Activated naive CD8-positive, alpha-beta T cell (primary cell): ENCODE measurements at regions not wholly inside any gene's neighbourhood (a gene's known extent, or its start where the extent isn't known, plus 50 kb on each side); places are given as distances from the start of the nearest gene placed in this dataset.

Experiments used
- H3K27ac Mint-ChIP-seq: one replicate; pipeline ENCODE4 v1.8.0; 2021; ENCODE audit warnings: mixed read lengths
- H3K27me3 Mint-ChIP-seq: one replicate; pipeline ENCODE4 v1.8.0; 2021; ENCODE audit warnings: mixed read lengths
- H3K36me3 Mint-ChIP-seq: one replicate; pipeline ENCODE4 v1.8.0; 2021; ENCODE audit warnings: mixed read lengths
- H3K4me1 Mint-ChIP-seq: one replicate; pipeline ENCODE4 v1.8.0; 2021; ENCODE audit warnings: low read depth, mixed read lengths
- H3K4me3 Mint-ChIP-seq: one replicate; pipeline ENCODE4 v1.8.0; 2021; ENCODE audit warnings: mild to moderate bottlenecking, mixed read lengths
- H3K9me3 Mint-ChIP-seq: one replicate; pipeline ENCODE4 v1.8.0; 2021; ENCODE audit warnings: low read depth, mixed read lengths

- Mint-ChIP-seq H3K36me3 (peaks cover 4% of the 10 kb centered on the region), H3K4me3 (no peak overlapping the region), H3K9me3 (peaks cover 10% of the 10 kb centered on the region), H3K27ac (no peak overlapping the region), H3K4me1 (peaks cover 35% of the 10 kb centered on the region), H3K27me3 (no peaks in the 10 kb centered on the region)
Measured at GRCh38 chr14:98514016-98514415, 758.0 kb downstream of the BCL11B start.

GRCh38 chr14:98536256-98536655 is 735.7 kb downstream of the BCL11B start:
- Mint-ChIP-seq H3K4me1 (peaks cover 13% of the 10 kb centered on the region), H3K27me3 (no peaks in the 10 kb centered on the region), H3K27ac (no peak overlapping the region), H3K36me3 (peaks cover 9% of the 10 kb centered on the region), H3K4me3 (no peak overlapping the region), H3K9me3 (peaks cover 6% of the 10 kb centered on the region)

- Mint-ChIP-seq H3K4me1 (peaks cover 3% of the 10 kb centered on the region), H3K4me3 (no peak overlapping the region), H3K27me3 (no peaks in the 10 kb centered on the region)
Measured at GRCh38 chr14:98542316-98542715, 729.7 kb downstream of the BCL11B start.

GRCh38 chr14:98543074-98543473 is 728.9 kb downstream of the BCL11B start:
- Mint-ChIP-seq H3K4me1 (peaks cover 8% of the 10 kb centered on the region), H3K27ac (no peak overlapping the region), H3K9me3 (peaks cover 6% of the 10 kb centered on the region), H3K27me3 (no peaks in the 10 kb centered on the region), H3K36me3 (peaks cover 6% of the 10 kb centered on the region), H3K4me3 (no peak overlapping the region)

More at GRCh38 chr14:98542316-98542715, 729.7 kb downstream of the BCL11B start:
- H3K36me3 Mint-ChIP-seq = peaks cover 6% of the 10 kb centered on the region
- no peak overlapping the region for H3K27ac Mint-ChIP-seq
- H3K9me3 Mint-ChIP-seq = peaks cover 6% of the 10 kb centered on the region

GRCh38 chr14:98544174-98544573 is 727.8 kb downstream of the BCL11B start:
- H3K4me3 Mint-ChIP-seq = no peak overlapping the region
- H3K27me3 Mint-ChIP-seq = no peaks in the 10 kb centered on the region
- peaks cover 19% of the 10 kb centered on the region for H3K4me1 Mint-ChIP-seq
- H3K27ac Mint-ChIP-seq = no peak overlapping the region
- peaks cover 4% of the 10 kb centered on the region for H3K36me3 Mint-ChIP-seq
- H3K9me3 Mint-ChIP-seq = peaks cover 4% of the 10 kb centered on the region

GRCh38 chr14:98545181-98545580 is 726.8 kb downstream of the BCL11B start:
- no peaks in the 10 kb centered on the region for H3K9me3 Mint-ChIP-seq
- H3K4me1 Mint-ChIP-seq = peaks cover 18% of the 10 kb centered on the region
- no peak overlapping the region for H3K4me3 Mint-ChIP-seq
- H3K27me3 Mint-ChIP-seq = no peaks in the 10 kb centered on the region
- no peak overlapping the region for H3K27ac Mint-ChIP-seq
- H3K36me3 Mint-ChIP-seq = peaks cover 2% of the 10 kb centered on the region

GRCh38 chr14:98548071-98548686 is 723.8 kb downstream of the BCL11B start:
- Mint-ChIP-seq H3K27me3 (no peaks in the 10 kb centered on the region), H3K27ac (peak overlapping the region; percentile 97), H3K4me3 (peak overlapping the region; percentile 44), H3K36me3 (peaks cover 2% of the 10 kb centered on the region), H3K9me3 (no peaks in the 10 kb centered on the region), H3K4me1 (peaks cover 18% of the 10 kb centered on the region)

GRCh38 chr14:98551028-98551427 is 721.0 kb downstream of the BCL11B start:
- H3K9me3 Mint-ChIP-seq = peaks cover 3% of the 10 kb centered on the region
- H3K36me3 Mint-ChIP-seq = peaks cover 5% of the 10 kb centered on the region
- no peaks in the 10 kb centered on the region for H3K27me3 Mint-ChIP-seq
- H3K4me3 Mint-ChIP-seq = no peak overlapping the region
- peaks cover 18% of the 10 kb centered on the region for H3K4me1 Mint-ChIP-seq
- no peak overlapping the region for H3K27ac Mint-ChIP-seq

- Mint-ChIP-seq H3K9me3 (peaks cover 3% of the 10 kb centered on the region), H3K27me3 (no peaks in the 10 kb centered on the region), H3K27ac (no peak overlapping the region)
Measured at GRCh38 chr14:98555440-98555839, 716.6 kb downstream of the BCL11B start.

GRCh38 chr14:98564006-98564405 is 708.0 kb downstream of the BCL11B start:
- H3K27me3 Mint-ChIP-seq = no peaks in the 10 kb centered on the region
- no peak overlapping the region for H3K27ac Mint-ChIP-seq
- no peak overlapping the region for H3K4me3 Mint-ChIP-seq
- no peaks in the 10 kb centered on the region for H3K9me3 Mint-ChIP-seq
- no peaks in the 10 kb centered on the region for H3K4me1 Mint-ChIP-seq
- no peaks in the 10 kb centered on the region for H3K36me3 Mint-ChIP-seq

More at GRCh38 chr14:98555440-98555839, 716.6 kb downstream of the BCL11B start:
- Mint-ChIP-seq H3K4me1 (no peaks in the 10 kb centered on the region), H3K36me3 (peaks cover 5% of the 10 kb centered on the region), H3K4me3 (no peak overlapping the region)

- H3K4me3 Mint-ChIP-seq = no peak overlapping the region
- H3K36me3 Mint-ChIP-seq = no peaks in the 10 kb centered on the region
- no peaks in the 10 kb centered on the region for H3K27me3 Mint-ChIP-seq
- no peaks in the 10 kb centered on the region for H3K4me1 Mint-ChIP-seq
- peaks cover under 1% of the 10 kb centered on the region for H3K9me3 Mint-ChIP-seq
- no peak overlapping the region for H3K27ac Mint-ChIP-seq
Measured at GRCh38 chr14:98564541-98564940, 707.5 kb downstream of the BCL11B start.

- H3K36me3 Mint-ChIP-seq = peaks cover 6% of the 10 kb centered on the region
- H3K9me3 Mint-ChIP-seq = peaks cover 8% of the 10 kb centered on the region
- H3K4me3 Mint-ChIP-seq = no peak overlapping the region
- H3K27ac Mint-ChIP-seq = no peak overlapping the region
- H3K4me1 Mint-ChIP-seq = no peaks in the 10 kb centered on the region
- no peaks in the 10 kb centered on the region for H3K27me3 Mint-ChIP-seq
Measured at GRCh38 chr14:98571104-98571503, 700.9 kb downstream of the BCL11B start.

- Mint-ChIP-seq H3K4me1 (no peaks in the 10 kb centered on the region), H3K27me3 (no peaks in the 10 kb centered on the region), H3K4me3 (no peak overlapping the region), H3K27ac (no peak overlapping the region), H3K36me3 (peaks cover 6% of the 10 kb centered on the region), H3K9me3 (peaks cover 8% of the 10 kb centered on the region)
Measured at GRCh38 chr14:98573082-98573481, 698.9 kb downstream of the BCL11B start.

- H3K36me3 Mint-ChIP-seq = peaks cover 4% of the 10 kb centered on the region
- no peak overlapping the region for H3K27ac Mint-ChIP-seq
- no peaks in the 10 kb centered on the region for H3K4me1 Mint-ChIP-seq
- H3K4me3 Mint-ChIP-seq = no peak overlapping the region
- no peaks in the 10 kb centered on the region for H3K9me3 Mint-ChIP-seq
- H3K27me3 Mint-ChIP-seq = no peaks in the 10 kb centered on the region
Measured at GRCh38 chr14:98576463-98576862, 695.5 kb downstream of the BCL11B start.

GRCh38 chr14:98578204-98578603 is 693.8 kb downstream of the BCL11B start:
- Mint-ChIP-seq H3K36me3 (peaks cover 4% of the 10 kb centered on the region), H3K27me3 (no peaks in the 10 kb centered on the region), H3K4me1 (no peaks in the 10 kb centered on the region), H3K27ac (no peak overlapping the region), H3K4me3 (no peak overlapping the region), H3K9me3 (no peaks in the 10 kb centered on the region)

- no peaks in the 10 kb centered on the region for H3K27me3 Mint-ChIP-seq
Measured at GRCh38 chr14:98579140-98579539, 692.9 kb downstream of the BCL11B start.

More at GRCh38 chr14:98579140-98579539, 692.9 kb downstream of the BCL11B start:
- Mint-ChIP-seq H3K4me1 (no peaks in the 10 kb centered on the region), H3K27ac (no peak overlapping the region), H3K4me3 (no peak overlapping the region), H3K9me3 (no peaks in the 10 kb centered on the region), H3K36me3 (peaks cover 4% of the 10 kb centered on the region)
